HG02759 (cell line): ENCODE measurements at regions not wholly inside any gene's neighbourhood (a gene's known extent, or its start where the extent isn't known, plus 50 kb on each side); places are given as distances from the start of the nearest gene placed in this dataset.

Source experiments
- ATAC-seq: cut with Tn5 transposase; IDR thresholded peaks from one replicate; pipeline ENCODE4 v1.9.1; 2021; ENCODE audit warnings: mild to moderate bottlenecking, moderate library complexity; ENCODE audit not compliant: unreplicated experiment

- no peak for ATAC-seq
Measured at GRCh38 chr7:54701982-54702381, 57.0 kb downstream of the SEC61G start.

GRCh38 chr7:54699715-54700114 lies 59.3 kb downstream of the SEC61G start:
- no peak for ATAC-seq

- ATAC-seq = no peak
Measured at GRCh38 chr7:54697659-54698186, 61.3 kb downstream of the SEC61G start.

GRCh38 chr7:54690892-54691291 lies 68.1 kb downstream of the SEC61G start:
- ATAC-seq = no peak

GRCh38 chr7:54690050-54690443 lies 69.0 kb downstream of the SEC61G start:
- no peak for ATAC-seq

GRCh38 chr7:54689394-54690049 lies 69.5 kb downstream of the SEC61G start:
- no peak for ATAC-seq

GRCh38 chr7:54687462-54688212 lies 71.4 kb downstream of the SEC61G start:
- no peak for ATAC-seq

- ATAC-seq = no peak
Measured at GRCh38 chr7:54680377-54681005, 78.5 kb downstream of the SEC61G start.

GRCh38 chr7:54679490-54679817 lies 79.6 kb downstream of the SEC61G start:
- no peak for ATAC-seq

GRCh38 chr7:54678763-54679489 lies 80.1 kb downstream of the SEC61G start:
- no peak for ATAC-seq

GRCh38 chr7:54674891-54675290 lies 84.1 kb downstream of the SEC61G start:
- no peak for ATAC-seq

GRCh38 chr7:54672519-54672918 lies 86.5 kb downstream of the SEC61G start:
- ATAC-seq = no peak

GRCh38 chr7:54664235-54665228 lies 94.5 kb downstream of the SEC61G start:
- peak; percentile 96 for ATAC-seq

GRCh38 chr7:54663603-54664234 lies 95.3 kb downstream of the SEC61G start:
- ATAC-seq = peak; percentile 30

GRCh38 chr7:54663186-54663585 lies 95.8 kb downstream of the SEC61G start:
- no peak for ATAC-seq

GRCh38 chr7:54662701-54663100 lies 96.3 kb downstream of the SEC61G start:
- ATAC-seq = no peak

- ATAC-seq = no peak
Measured at GRCh38 chr7:54653905-54654304, 105.1 kb downstream of the SEC61G start.

GRCh38 chr7:54643064-54643463 lies 100.9 kb downstream of the VSTM2A start:
- ATAC-seq = no peak

- ATAC-seq = no peak
Measured at GRCh38 chr7:54637712-54638396, 95.7 kb downstream of the VSTM2A start.
